Mammary epithelial cell (primary cell): ENCODE measurements at regions not wholly inside any gene's neighbourhood (a gene's known extent, or its start where the extent isn't known, plus 50 kb on each side); places are given as distances from the start of the nearest gene placed in this dataset.

Experiments
- CTCF ChIP-seq, 2 donors: IDR thresholded peaks in 1 of 2; conservative IDR thresholded peaks in 1 of 2; 2 replicates each; pipeline ENCODE4 v1.5.1; 2011 to 2012; ENCODE audit warnings: inconsistent platforms in 2 of 2, low read length in 2 of 2, mild to moderate bottlenecking in 2 of 2, control low read depth in 1 of 2, low read depth in 1 of 2; ENCODE audit not compliant: insufficient read depth in 1 of 2; ENCODE audit errors: extremely low read depth in 1 of 2
- EZH2 ChIP-seq: IDR thresholded peaks from 2 replicates; pipeline ENCODE4 v1.6.1; 2012; ENCODE audit warnings: low read length, inconsistent platforms, borderline replicate concordance

- TF ChIP-seq CTCF (conservative IDR thresholded peaks at IDR 0.05 in 1 of 2, IDR thresholded peaks at IDR 0.05 in 1 of 2; ENCODE audit: extremely low read depth in 1 of 2, insufficient read depth in 1 of 2, low read depth in 1 of 2, low read length in 2 of 2), result no peak
- TF ChIP-seq EZH2, result no peak
These were observed 503.9 kb downstream of the CD83 start for GRCh38 chr6:14621518-14621917.
